Peyer's patch (tissue), 4 donors: ENCODE measurements at regions not wholly inside any gene's neighbourhood (a gene's known extent, or its start where the extent isn't known, plus 50 kb on each side); places are given as distances from the start of the nearest gene placed in this dataset.

Source experiments
- DNase-seq, 3 donors: peaks; one replicate each; pipeline ENCODE4 v3.0.0-alpha.2; 2017 to 2019
- H3K27ac ChIP-seq, 4 donors: fragments of 200-600 bp; sonication (generic); one replicate each; pipeline ENCODE4 v1.5.1; 2016 to 2019
- H3K27me3 ChIP-seq, 2 donors: fragments of 200-600 bp; sonication (generic); one replicate each; pipeline ENCODE4 v1.5.1; 2019
- H3K36me3 ChIP-seq, 3 donors: fragments of 200-600 bp; sonication (generic); one replicate each; pipeline ENCODE4 v1.5.1; 2016 to 2019
- H3K4me1 ChIP-seq, 4 donors: fragments of 200-600 bp; sonication (generic); one replicate each; pipeline ENCODE4 v1.5.1; 2016 to 2019
- H3K4me3 ChIP-seq, 4 donors: fragments of 200-600 bp; sonication (generic); 1 replicate in 3 of 4; 2 replicates in 1 of 4; pipeline ENCODE4 v1.5.1; 2016 to 2019; ENCODE audit warnings: mild to moderate bottlenecking in 1 of 4
- H3K9me3 ChIP-seq, 4 donors: fragments of 200-600 bp; sonication (generic); one replicate each; pipeline ENCODE4 v1.5.1; 2016 to 2019; ENCODE audit warnings: mild to moderate bottlenecking in 1 of 4
- POLR2A ChIP-seq, 2 donors: fragments of 450-650 bp; IDR thresholded peaks; one replicate each; pipeline ENCODE4 v1.5.1; 2017; ENCODE audit warnings: antibody characterized with exemption in 2 of 2, mild to moderate bottlenecking in 2 of 2, moderate library complexity in 2 of 2
- TF ChIP-seq, protein P1 (sequence below), 6 experiments: fragments of 450-650 bp in 4 of 6; fragments of 200-600 bp in 2 of 6; sonication (generic) in 1 of 6; IDR thresholded peaks; one replicate each; pipeline ENCODE4 v1.5.1; 2017 to 2019; ENCODE audit warnings: antibody characterized with exemption in 6 of 6, mild to moderate bottlenecking in 3 of 6, moderate library complexity in 1 of 6

DNA sequence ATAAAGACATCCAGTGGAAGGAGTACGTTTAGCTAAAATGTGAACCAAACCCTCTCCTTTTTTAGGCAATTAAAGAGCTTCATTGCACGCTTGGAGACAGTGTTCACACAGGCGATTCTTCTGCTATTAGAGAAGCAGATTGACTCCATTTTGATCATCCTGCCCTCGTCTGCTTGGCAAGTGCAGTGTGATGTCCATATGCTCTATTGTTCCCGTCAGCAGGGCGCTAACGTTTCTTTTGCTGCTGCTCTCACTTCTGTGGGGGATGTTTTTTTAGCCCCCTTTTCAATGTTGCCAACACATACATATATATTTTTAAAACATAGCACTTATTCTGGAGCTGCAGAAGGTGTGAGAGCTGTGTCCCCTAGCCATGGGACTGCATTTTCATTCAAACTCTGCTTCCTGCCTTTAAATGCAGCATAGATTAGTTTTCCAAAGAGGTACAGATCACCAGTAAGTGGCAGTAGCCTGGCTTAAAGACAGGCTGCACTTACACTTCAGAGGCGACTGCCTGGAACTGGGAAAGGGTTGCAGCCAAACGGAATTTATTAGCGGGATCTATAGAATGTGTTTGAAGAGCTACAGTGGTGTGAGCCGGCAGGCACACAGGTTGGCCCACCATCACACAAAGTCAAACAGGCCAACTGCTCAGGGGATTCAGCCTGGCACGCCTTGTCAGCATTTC lies 292.6 kb upstream of the DPH6 start:
- Histone ChIP-seq H3K27ac (no peak overlapping the region), H3K36me3 (no peaks in the 10 kb centered on the region), H3K4me3 (no peak overlapping the region), H3K4me1 (no peaks in the 10 kb centered on the region), H3K27me3 (no peaks in the 10 kb centered on the region), H3K9me3 (no peaks in the 10 kb centered on the region)
- DNase-seq = no peak
- TF ChIP-seq, protein P1, sequence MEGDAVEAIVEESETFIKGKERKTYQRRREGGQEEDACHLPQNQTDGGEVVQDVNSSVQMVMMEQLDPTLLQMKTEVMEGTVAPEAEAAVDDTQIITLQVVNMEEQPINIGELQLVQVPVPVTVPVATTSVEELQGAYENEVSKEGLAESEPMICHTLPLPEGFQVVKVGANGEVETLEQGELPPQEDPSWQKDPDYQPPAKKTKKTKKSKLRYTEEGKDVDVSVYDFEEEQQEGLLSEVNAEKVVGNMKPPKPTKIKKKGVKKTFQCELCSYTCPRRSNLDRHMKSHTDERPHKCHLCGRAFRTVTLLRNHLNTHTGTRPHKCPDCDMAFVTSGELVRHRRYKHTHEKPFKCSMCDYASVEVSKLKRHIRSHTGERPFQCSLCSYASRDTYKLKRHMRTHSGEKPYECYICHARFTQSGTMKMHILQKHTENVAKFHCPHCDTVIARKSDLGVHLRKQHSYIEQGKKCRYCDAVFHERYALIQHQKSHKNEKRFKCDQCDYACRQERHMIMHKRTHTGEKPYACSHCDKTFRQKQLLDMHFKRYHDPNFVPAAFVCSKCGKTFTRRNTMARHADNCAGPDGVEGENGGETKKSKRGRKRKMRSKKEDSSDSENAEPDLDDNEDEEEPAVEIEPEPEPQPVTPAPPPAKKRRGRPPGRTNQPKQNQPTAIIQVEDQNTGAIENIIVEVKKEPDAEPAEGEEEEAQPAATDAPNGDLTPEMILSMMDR (IDR thresholded peaks at IDR 0.05) = no peak
- no peak for TF ChIP-seq POLR2A (IDR thresholded peaks at IDR 0.05)

DNA sequence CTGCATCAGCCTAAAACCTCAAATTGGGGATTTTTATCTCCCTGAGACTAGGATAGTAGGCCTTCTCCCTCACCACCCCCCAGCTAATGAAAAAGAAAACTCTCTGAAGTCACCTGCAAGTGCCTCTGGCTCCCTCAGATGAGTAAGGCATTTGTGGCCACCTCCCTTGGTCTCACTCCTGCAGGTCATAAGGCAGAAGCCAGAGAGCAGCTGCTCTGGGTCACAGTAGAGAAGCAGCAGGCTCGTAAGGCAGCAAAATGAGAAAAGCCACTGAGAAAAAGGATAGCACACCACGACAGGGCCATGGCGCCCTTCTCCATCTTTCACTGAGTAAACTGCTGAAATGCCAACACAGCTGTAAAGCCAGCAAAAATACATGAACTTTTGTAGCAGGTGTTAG lies 296.7 kb upstream of the DPH6 start:
- no peak overlapping the region for H3K27ac ChIP-seq
- H3K4me3 ChIP-seq = no peak overlapping the region
- H3K9me3 ChIP-seq = no peaks in the 10 kb centered on the region
- no peak for DNase-seq
- no peaks in the 10 kb centered on the region for H3K36me3 ChIP-seq
- TF ChIP-seq, protein P1 (IDR thresholded peaks at IDR 0.05) = no peak
- TF ChIP-seq POLR2A (IDR thresholded peaks at IDR 0.05) = no peak
- H3K4me1 ChIP-seq = no peaks in the 10 kb centered on the region
- H3K27me3 ChIP-seq = no peaks in the 10 kb centered on the region

DNA sequence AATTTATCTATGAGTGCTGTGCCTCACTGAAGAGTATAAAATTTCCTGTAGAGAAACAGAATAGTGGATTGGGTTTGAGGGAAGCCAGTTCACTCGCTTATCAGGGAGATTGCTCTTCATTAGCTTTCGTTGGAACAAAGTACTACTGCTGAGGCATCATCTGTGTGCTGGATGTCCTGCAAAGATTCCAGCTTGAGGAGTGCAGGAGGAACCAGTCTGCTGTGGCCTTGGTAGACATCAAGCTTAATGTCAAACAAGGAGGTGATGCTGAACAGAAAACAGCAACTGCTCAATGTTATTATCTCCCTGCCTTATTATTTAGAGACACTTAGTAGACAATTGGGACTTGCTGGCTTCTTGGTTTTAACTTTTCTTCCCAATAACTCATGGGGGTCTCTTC lies 297.5 kb upstream of the DPH6 start:
- H3K27ac ChIP-seq = no peak overlapping the region
- no peaks in the 10 kb centered on the region for H3K4me1 ChIP-seq
- H3K27me3 ChIP-seq = no peaks in the 10 kb centered on the region
- no peak for DNase-seq
- no peaks in the 10 kb centered on the region for H3K36me3 ChIP-seq
- H3K4me3 ChIP-seq = no peak overlapping the region
- H3K9me3 ChIP-seq = no peaks in the 10 kb centered on the region
- TF ChIP-seq, protein P1 (IDR thresholded peaks at IDR 0.05) = no peak
- TF ChIP-seq POLR2A (IDR thresholded peaks at IDR 0.05) = no peak

DNA sequence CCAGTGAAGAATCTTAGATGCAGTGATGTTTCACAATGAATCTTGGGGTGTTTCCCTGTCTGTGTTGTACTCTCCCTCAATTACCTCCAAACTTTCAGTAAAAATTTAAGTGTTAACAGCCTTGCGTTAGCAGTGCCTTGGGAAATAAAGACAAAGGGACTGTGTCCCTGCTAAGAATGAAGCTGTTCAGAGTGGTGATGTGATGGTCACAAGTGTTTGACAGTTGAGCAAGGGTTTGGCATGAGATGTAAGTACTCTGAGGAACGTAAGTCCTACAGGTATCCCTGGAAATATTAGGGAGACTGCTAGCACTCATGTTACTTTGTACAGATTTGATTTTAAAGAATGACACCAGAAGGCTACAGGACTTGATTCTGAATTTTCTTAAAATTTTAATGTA lies 304.3 kb upstream of the DPH6 start:
- Histone ChIP-seq H3K27ac (no peak overlapping the region), H3K27me3 (no peaks in the 10 kb centered on the region), H3K9me3 (no peaks in the 10 kb centered on the region), H3K4me3 (no peak overlapping the region), H3K4me1 (no peaks in the 10 kb centered on the region), H3K36me3 (no peaks in the 10 kb centered on the region)
- DNase-seq = no peak
- TF ChIP-seq POLR2A (IDR thresholded peaks at IDR 0.05) = no peak
- TF ChIP-seq, protein P1 (IDR thresholded peaks at IDR 0.05) = no peak

DNA sequence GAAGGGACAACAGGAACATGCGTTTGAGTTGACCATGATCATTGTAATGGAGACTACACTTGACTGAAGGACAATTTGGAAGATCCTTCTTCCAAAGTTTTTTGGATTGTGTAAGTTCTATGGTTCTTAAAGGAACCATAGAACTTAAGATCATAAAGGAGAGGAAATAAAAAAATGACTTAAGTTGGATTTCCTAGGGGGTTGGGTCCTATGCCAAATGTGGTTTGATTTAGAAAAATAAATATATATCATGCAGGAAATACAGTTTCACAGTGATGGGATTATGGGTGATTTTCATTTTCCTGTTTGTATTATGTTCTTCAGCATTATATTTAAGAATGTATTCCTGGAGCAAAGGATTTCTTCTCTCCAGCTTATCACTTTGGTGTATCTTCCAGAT lies 305.5 kb upstream of the DPH6 start:
- Histone ChIP-seq H3K9me3 (no peaks in the 10 kb centered on the region), H3K27me3 (no peaks in the 10 kb centered on the region), H3K36me3 (no peaks in the 10 kb centered on the region), H3K4me3 (no peak overlapping the region), H3K27ac (no peak overlapping the region), H3K4me1 (no peaks in the 10 kb centered on the region)
- DNase-seq = no peak
- TF ChIP-seq POLR2A (IDR thresholded peaks at IDR 0.05) = no peak
- TF ChIP-seq, protein P1 (IDR thresholded peaks at IDR 0.05) = no peak
